ENCODE measurements at regions not wholly inside any gene's neighbourhood (a gene's known extent, or its start where the extent isn't known, plus 50 kb on each side); places are given as distances from the start of the nearest gene placed in this dataset.

DNA sequence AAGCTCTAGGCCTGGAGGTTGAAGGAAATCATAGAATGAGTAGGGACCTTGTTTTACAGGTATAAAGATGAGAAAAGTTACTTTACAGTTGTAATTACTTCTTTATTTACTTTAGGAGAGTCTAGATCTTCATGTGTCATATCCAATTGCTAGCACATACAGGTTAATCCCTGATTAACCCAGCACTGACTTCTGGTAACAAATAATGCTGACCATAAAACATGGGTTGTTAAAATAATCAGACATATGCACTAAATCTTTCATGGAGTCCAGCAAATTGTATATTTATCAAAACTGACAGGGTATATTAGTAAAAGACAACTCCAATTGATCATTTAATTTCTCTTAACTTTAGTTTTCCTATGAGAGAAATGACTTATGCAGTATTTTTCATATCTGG, 245.2 kb downstream of the NFKBIZ start:
- Histone ChIP-seq H3K9me2 (no peaks in the 10 kb centered on the region), H3K27me3 (ENCODE audit: insufficient read depth) (no peaks in the 10 kb centered on the region), H3K4me3 (ENCODE audit: low read depth in 2 of 2, low read length in 1 of 2) (no peak overlapping the region), H3K79me2 (ENCODE audit: insufficient read depth) (no peaks in the 10 kb centered on the region), H3K4me1 (ENCODE audit: control insufficient read depth in 1 of 2, insufficient read depth in 2 of 2, low read depth in 1 of 2, low read length in 1 of 2) (peaks cover 0 to 18% of the 10 kb centered on the region in 2 experiments; a peak in 3 of 4 replicates), H3K4me2 (no peak overlapping the region), H3K27ac (ENCODE audit: low read depth in 2 of 2, low read length in 1 of 2) (no peak overlapping the region), H3K9me3 (no peaks in the 10 kb centered on the region), H4K20me1 (ENCODE audit: insufficient read depth) (no peaks in the 10 kb centered on the region), H3K9ac (no peak overlapping the region), H3K36me3 (replicated peaks in 1 of 2; ENCODE audit: control insufficient read depth in 1 of 2, insufficient read depth in 2 of 2, low read length in 1 of 2) (no peaks in the 10 kb centered on the region), H2AFZ (ENCODE audit: low read depth) (no peak overlapping the region), H3F3A (replicated peaks; ENCODE audit: insufficient read depth) (no peaks in the 10 kb centered on the region)
- TF ChIP-seq CHD2 (IDR thresholded peaks at IDR 0.05; ENCODE audit: low read length, partially characterized antibody), result no peak
- TF ChIP-seq MEF2A (IDR thresholded peaks at IDR 0.05; ENCODE audit: borderline replicate concordance, low read depth), result no peak
- no peak for TF ChIP-seq NFIC (IDR thresholded peaks at IDR 0.05; ENCODE audit: borderline replicate concordance)
- TF ChIP-seq MXI1 (IDR thresholded peaks at IDR 0.05; ENCODE audit: low read depth, low read length), result no peak
- no peak for TF ChIP-seq FOXM1 (IDR thresholded peaks at IDR 0.05; ENCODE audit: low read depth)
- TF ChIP-seq JUND (IDR thresholded peaks at IDR 0.05), result no peak
- POLR2A ChIA-PET, result no interaction called here
- no peak for DNase-seq
- CTCF ChIA-PET, result interaction anchor here (0.7 to 1.2 kb wide), 2 partner anchors 11 to 36 kb away, joined by 3 read pairs; no protein-coding TSS in a partner anchor

DNA sequence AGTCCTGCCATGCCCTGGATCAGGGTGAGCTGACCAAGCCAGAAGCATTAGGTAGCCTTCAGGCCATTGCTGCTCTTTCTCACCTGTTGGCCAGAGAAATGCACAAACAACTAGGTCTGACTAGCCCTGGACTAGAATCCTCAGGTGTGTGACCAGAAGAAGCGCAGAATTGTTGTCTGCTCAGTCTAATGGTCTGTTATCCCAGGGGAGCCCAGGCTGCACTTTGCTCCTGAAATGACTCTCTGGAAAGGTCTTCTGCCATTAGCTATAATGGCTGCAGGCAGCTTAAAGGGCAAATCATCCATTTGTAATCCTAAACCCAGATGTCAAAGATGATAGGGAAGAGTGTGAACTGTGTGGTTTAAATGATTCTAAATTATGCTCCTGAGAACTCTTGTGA, 246.1 kb downstream of the NFKBIZ start:
- Histone ChIP-seq H2AFZ (ENCODE audit: low read depth) (no peak overlapping the region), H3K9me3 (no peaks in the 10 kb centered on the region), H3K4me1 (ENCODE audit: control insufficient read depth in 1 of 2, insufficient read depth in 2 of 2, low read depth in 1 of 2, low read length in 1 of 2) (peaks cover 0 to 10% of the 10 kb centered on the region in 2 experiments; a peak in 3 of 4 replicates), H3K4me2 (no peak overlapping the region), H4K20me1 (ENCODE audit: insufficient read depth) (no peaks in the 10 kb centered on the region), H3K79me2 (ENCODE audit: insufficient read depth) (no peaks in the 10 kb centered on the region), H3K27me3 (ENCODE audit: insufficient read depth) (no peaks in the 10 kb centered on the region), H3K4me3 (ENCODE audit: low read depth in 2 of 2, low read length in 1 of 2) (no peak overlapping the region), H3K36me3 (replicated peaks in 1 of 2; ENCODE audit: control insufficient read depth in 1 of 2, insufficient read depth in 2 of 2, low read length in 1 of 2) (no peaks in the 10 kb centered on the region), H3F3A (replicated peaks; ENCODE audit: insufficient read depth) (no peaks in the 10 kb centered on the region), H3K9ac (no peak overlapping the region), H3K9me2 (no peaks in the 10 kb centered on the region), H3K27ac (ENCODE audit: low read depth in 2 of 2, low read length in 1 of 2) (no peak overlapping the region)
- TF ChIP-seq SMC3 (IDR thresholded peaks at IDR 0.05; ENCODE audit: low read depth, low read length), result no peak
- no peak for TF ChIP-seq EZH2phosphoT487 (IDR thresholded peaks at IDR 0.05; ENCODE audit: borderline replicate concordance, low read depth)
- TF ChIP-seq, protein P1, sequence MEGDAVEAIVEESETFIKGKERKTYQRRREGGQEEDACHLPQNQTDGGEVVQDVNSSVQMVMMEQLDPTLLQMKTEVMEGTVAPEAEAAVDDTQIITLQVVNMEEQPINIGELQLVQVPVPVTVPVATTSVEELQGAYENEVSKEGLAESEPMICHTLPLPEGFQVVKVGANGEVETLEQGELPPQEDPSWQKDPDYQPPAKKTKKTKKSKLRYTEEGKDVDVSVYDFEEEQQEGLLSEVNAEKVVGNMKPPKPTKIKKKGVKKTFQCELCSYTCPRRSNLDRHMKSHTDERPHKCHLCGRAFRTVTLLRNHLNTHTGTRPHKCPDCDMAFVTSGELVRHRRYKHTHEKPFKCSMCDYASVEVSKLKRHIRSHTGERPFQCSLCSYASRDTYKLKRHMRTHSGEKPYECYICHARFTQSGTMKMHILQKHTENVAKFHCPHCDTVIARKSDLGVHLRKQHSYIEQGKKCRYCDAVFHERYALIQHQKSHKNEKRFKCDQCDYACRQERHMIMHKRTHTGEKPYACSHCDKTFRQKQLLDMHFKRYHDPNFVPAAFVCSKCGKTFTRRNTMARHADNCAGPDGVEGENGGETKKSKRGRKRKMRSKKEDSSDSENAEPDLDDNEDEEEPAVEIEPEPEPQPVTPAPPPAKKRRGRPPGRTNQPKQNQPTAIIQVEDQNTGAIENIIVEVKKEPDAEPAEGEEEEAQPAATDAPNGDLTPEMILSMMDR (IDR thresholded peaks at IDR 0.05), result no peak
- TF ChIP-seq, protein P2, sequence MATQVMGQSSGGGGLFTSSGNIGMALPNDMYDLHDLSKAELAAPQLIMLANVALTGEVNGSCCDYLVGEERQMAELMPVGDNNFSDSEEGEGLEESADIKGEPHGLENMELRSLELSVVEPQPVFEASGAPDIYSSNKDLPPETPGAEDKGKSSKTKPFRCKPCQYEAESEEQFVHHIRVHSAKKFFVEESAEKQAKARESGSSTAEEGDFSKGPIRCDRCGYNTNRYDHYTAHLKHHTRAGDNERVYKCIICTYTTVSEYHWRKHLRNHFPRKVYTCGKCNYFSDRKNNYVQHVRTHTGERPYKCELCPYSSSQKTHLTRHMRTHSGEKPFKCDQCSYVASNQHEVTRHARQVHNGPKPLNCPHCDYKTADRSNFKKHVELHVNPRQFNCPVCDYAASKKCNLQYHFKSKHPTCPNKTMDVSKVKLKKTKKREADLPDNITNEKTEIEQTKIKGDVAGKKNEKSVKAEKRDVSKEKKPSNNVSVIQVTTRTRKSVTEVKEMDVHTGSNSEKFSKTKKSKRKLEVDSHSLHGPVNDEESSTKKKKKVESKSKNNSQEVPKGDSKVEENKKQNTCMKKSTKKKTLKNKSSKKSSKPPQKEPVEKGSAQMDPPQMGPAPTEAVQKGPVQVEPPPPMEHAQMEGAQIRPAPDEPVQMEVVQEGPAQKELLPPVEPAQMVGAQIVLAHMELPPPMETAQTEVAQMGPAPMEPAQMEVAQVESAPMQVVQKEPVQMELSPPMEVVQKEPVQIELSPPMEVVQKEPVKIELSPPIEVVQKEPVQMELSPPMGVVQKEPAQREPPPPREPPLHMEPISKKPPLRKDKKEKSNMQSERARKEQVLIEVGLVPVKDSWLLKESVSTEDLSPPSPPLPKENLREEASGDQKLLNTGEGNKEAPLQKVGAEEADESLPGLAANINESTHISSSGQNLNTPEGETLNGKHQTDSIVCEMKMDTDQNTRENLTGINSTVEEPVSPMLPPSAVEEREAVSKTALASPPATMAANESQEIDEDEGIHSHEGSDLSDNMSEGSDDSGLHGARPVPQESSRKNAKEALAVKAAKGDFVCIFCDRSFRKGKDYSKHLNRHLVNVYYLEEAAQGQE (IDR thresholded peaks at IDR 0.05; ENCODE audit: low read depth, low read length), result no peak
- no peak for TF ChIP-seq YY1 (IDR thresholded peaks at IDR 0.05; ENCODE audit: low read depth)
- TF ChIP-seq, protein P3, sequence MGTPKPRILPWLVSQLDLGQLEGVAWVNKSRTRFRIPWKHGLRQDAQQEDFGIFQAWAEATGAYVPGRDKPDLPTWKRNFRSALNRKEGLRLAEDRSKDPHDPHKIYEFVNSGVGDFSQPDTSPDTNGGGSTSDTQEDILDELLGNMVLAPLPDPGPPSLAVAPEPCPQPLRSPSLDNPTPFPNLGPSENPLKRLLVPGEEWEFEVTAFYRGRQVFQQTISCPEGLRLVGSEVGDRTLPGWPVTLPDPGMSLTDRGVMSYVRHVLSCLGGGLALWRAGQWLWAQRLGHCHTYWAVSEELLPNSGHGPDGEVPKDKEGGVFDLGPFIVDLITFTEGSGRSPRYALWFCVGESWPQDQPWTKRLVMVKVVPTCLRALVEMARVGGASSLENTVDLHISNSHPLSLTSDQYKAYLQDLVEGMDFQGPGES (IDR thresholded peaks at IDR 0.05; ENCODE audit: low read depth, low read length), result no peak
- TF ChIP-seq TAF1 (IDR thresholded peaks at IDR 0.05; ENCODE audit: borderline replicate concordance, low read depth, low read length), result no peak
- no peak for TF ChIP-seq TEAD4 (IDR thresholded peaks at IDR 0.05; ENCODE audit: borderline replicate concordance, insufficient read depth)
- no peak for TF ChIP-seq CHD2 (IDR thresholded peaks at IDR 0.05; ENCODE audit: low read length, partially characterized antibody)
- no peak for TF ChIP-seq FOSL2 (IDR thresholded peaks at IDR 0.05; ENCODE audit: borderline replicate concordance, low read depth)
- no peak for TF ChIP-seq POLR2AphosphoS5 (IDR thresholded peaks at IDR 0.05; ENCODE audit: low read depth, low read length)
- TF ChIP-seq, protein P4, sequence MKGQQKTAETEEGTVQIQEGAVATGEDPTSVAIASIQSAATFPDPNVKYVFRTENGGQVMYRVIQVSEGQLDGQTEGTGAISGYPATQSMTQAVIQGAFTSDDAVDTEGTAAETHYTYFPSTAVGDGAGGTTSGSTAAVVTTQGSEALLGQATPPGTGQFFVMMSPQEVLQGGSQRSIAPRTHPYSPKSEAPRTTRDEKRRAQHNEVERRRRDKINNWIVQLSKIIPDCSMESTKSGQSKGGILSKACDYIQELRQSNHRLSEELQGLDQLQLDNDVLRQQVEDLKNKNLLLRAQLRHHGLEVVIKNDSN (IDR thresholded peaks at IDR 0.05; ENCODE audit: borderline replicate concordance, low read depth), result no peak
- no peak for TF ChIP-seq GATA2 (CRISPR knock-in tag; IDR thresholded peaks at IDR 0.05)
- TF ChIP-seq TCF12 (IDR thresholded peaks at IDR 0.05), result no peak
- no peak for TF ChIP-seq FOXM1 (IDR thresholded peaks at IDR 0.05; ENCODE audit: low read depth)
- TF ChIP-seq RAD21 (IDR thresholded peaks at IDR 0.05; ENCODE audit: low read length), result no peak
- no peak for TF ChIP-seq RFX5 (IDR thresholded peaks at IDR 0.05; ENCODE audit: low read length)
- TF ChIP-seq GABPA (IDR thresholded peaks at IDR 0.05; ENCODE audit: low read depth), result no peak
- WGBS (ENCODE audit: low lambda C conversion rate), result 100% methylated on average over 1 of the region's 1 CpG
- ChIA-PET CTCF (interaction anchor here (0.5 to 1.2 kb wide), 3 partner anchors 70 to 483 kb away, joined by 3 read pairs; no protein-coding TSS in a partner anchor), POLR2A (no interaction called here)
- DNase-seq, result no peak
